GM12878 (cell line): ENCODE measurements at regions not wholly inside any gene's neighbourhood (a gene's known extent, or its start where the extent isn't known, plus 50 kb on each side); places are given as distances from the start of the nearest gene placed in this dataset.

ENCODE experiments used
- ATAC-seq: fragments of 200-7000 bp; cut with Tn5 transposase; 3 replicates; pipeline ENCODE4 v1.9.1; 2020; ENCODE audit warnings: mild to moderate bottlenecking, moderate library complexity
- BruUV-seq: library from RNA; stranded (reverse); fragments of 400-500 nt; replicated peaks from 2 replicates; lab custom pipeline; 2021; lab: Mats Ljungman, UMichigan
- CTCF ChIA-PET: fragments of 300-600 bp; sonication (Branson Sonifier 250); formaldehyde crosslinking; extraction: SDS; loops from one replicate; lab custom pipeline; 2021; ENCODE audit warnings: inconsistent platforms; lab: Yijun Ruan, JAX
- POLR2A ChIA-PET: fragments of 350-600 bp; formaldehyde crosslinking; extraction: SDS; loops from one replicate; lab custom pipeline; 2021; ENCODE audit warnings: inconsistent platforms; lab: Charles Lee
- RAD21 ChIA-PET: fragments of 300-600 bp; sonication (Branson Sonifier 250); formaldehyde crosslinking; loops from one replicate; lab custom pipeline; 2023; ENCODE audit warnings: antibody characterized with exemption; ENCODE audit not compliant: unreplicated experiment; lab: Charles Lee
- SMC1A ChIA-PET: fragments of 300-600 bp; sonication (Branson Sonifier 250); formaldehyde crosslinking; loops from one replicate; lab custom pipeline; 2023; ENCODE audit not compliant: unreplicated experiment, uncharacterized antibody; lab: Charles Lee
- DNase-seq: peaks from one replicate; pipeline ENCODE4 v3.0.0-alpha.2; 2011; ENCODE audit warnings: low read depth, low spot score
- FAIRE-seq: peaks from 3 replicates; lab custom pipeline; 2011; peaks lifted over from hg19 to GRCh38; lab: Jason Lieb, UNC
- H2AFZ ChIP-seq: 2 replicates; pipeline ENCODE4 v1.6.0; 2011; ENCODE audit warnings: low read depth, low read length, control low read depth; ENCODE audit not compliant: control insufficient read depth
- H3K27ac ChIP-seq: 2 replicates; pipeline ENCODE4 v1.5.1; 2011; ENCODE audit warnings: control low read depth; ENCODE audit not compliant: control insufficient read depth, insufficient read depth
- H3K27me3 ChIP-seq, 2 experiments: replicated peaks in 1 of 2; 2 replicates each; pipeline versions ENCODE4 v1.6.0 to v1.6.1; 2011; ENCODE audit warnings: low read length in 1 of 2; ENCODE audit not compliant: control insufficient read depth in 2 of 2, insufficient read depth in 2 of 2
- H3K36me3 ChIP-seq, 2 experiments: 2 replicates each; pipeline ENCODE4 v1.5.1; 2011; ENCODE audit warnings: low read length in 1 of 2; ENCODE audit not compliant: control insufficient read depth in 2 of 2, insufficient read depth in 2 of 2
- H3K4me1 ChIP-seq: 2 replicates; pipeline ENCODE4 v1.6.1; 2011; ENCODE audit warnings: mild to moderate bottlenecking, low read length, moderate library complexity, mixed read lengths; ENCODE audit not compliant: control insufficient read depth, insufficient read depth
- H3K4me2 ChIP-seq: 2 replicates; pipeline ENCODE4 v1.6.0; 2011; ENCODE audit warnings: control low read depth; ENCODE audit not compliant: control insufficient read depth, insufficient read depth
- H3K4me3 ChIP-seq: fragments of 200-600 bp; sonication (generic); 2 replicates; pipeline ENCODE4 v1.5.1; 2016
- H3K79me2 ChIP-seq: 2 replicates; pipeline ENCODE4 v1.6.0; 2011; ENCODE audit warnings: low read length; ENCODE audit not compliant: control insufficient read depth, insufficient read depth
- H3K9ac ChIP-seq: 2 replicates; pipeline ENCODE4 v1.8.0; 2011; ENCODE audit warnings: low read length, control low read depth, mixed read lengths; ENCODE audit not compliant: control insufficient read depth, insufficient read depth
- H3K9me3 ChIP-seq: replicated peaks from 3 replicates; pipeline ENCODE4 v1.5.1; 2011; ENCODE audit warnings: mild to moderate bottlenecking, low read length; ENCODE audit not compliant: control insufficient read depth, insufficient read depth
- H4K20me1 ChIP-seq: 2 replicates; pipeline ENCODE4 v1.6.0; 2011; ENCODE audit not compliant: control insufficient read depth, insufficient read depth
- EGR1 ChIP-seq, 2 experiments: IDR thresholded peaks; 1 replicate in 1 of 2; 2 replicates in 1 of 2; pipeline ENCODE4 v1.6.1; 2011 to 2012; ENCODE audit warnings: low read depth in 2 of 2, low read length in 2 of 2, borderline replicate concordance in 1 of 2, mild to moderate bottlenecking in 1 of 2, moderate library complexity in 1 of 2
- EP300 ChIP-seq, 2 experiments: fragments of 150-350 bp in 1 of 2; IDR thresholded peaks; 2 replicates each; pipeline ENCODE4 v1.6.1; 2011 to 2012; ENCODE audit warnings: low read depth in 2 of 2, low read length in 2 of 2, borderline replicate concordance in 1 of 2, improper control_type of control experiment in 1 of 2, inconsistent platforms in 1 of 2; ENCODE audit not compliant: control insufficient read depth in 1 of 2
- FOXM1 ChIP-seq: IDR thresholded peaks from 2 replicates; pipeline ENCODE4 v1.6.1; 2012; ENCODE audit warnings: low read depth, mild to moderate bottlenecking, inconsistent platforms, low read length, moderate library complexity
- MYB ChIP-seq: fragments of 150-350 bp; IDR thresholded peaks from 2 replicates; pipeline ENCODE4 v1.6.1; 2014; ENCODE audit warnings: mild to moderate bottlenecking, low read depth, low read length, borderline replicate concordance
- NBN ChIP-seq: fragments of 450-650 bp; IDR thresholded peaks from 2 replicates; pipeline ENCODE4 v1.6.1; 2016
- RUNX3 ChIP-seq: IDR thresholded peaks from 2 replicates; pipeline ENCODE4 v1.6.1; 2012; ENCODE audit warnings: low read length, inconsistent platforms
- SIX5 ChIP-seq: IDR thresholded peaks from 2 replicates; pipeline ENCODE4 v1.6.1; 2011; ENCODE audit warnings: mild to moderate bottlenecking, low read depth, low read length, moderate library complexity; ENCODE audit not compliant: severe bottlenecking
- TBL1XR1 ChIP-seq: IDR thresholded peaks from 2 replicates; pipeline ENCODE4 v1.6.1; 2012; ENCODE audit warnings: low read depth, low read length, improper control_type of control experiment
- ZNF24 ChIP-seq: fragments of 450-650 bp; IDR thresholded peaks from 2 replicates; pipeline ENCODE4 v1.6.1; 2017; ENCODE audit warnings: antibody characterized with exemption, mild to moderate bottlenecking
- WGBS: methylation state at CpG from one replicate; pipeline ENCODE4 v1.1.6; 2016; ENCODE audit warnings: low lambda C conversion rate; ENCODE audit not compliant: insufficient replicate concordance, insufficient coverage; ENCODE audit errors: missing lambda C conversion rate; 5-methylcytosine and 5-hydroxymethylcytosine counted together
- in situ Hi-C: fragments of 300-500 bp; cut with MboI; formaldehyde crosslinking; loops from 9 replicates; pipeline ENCODE4 v1.14.3; 2018; ENCODE audit warnings: mixed read lengths
- intact Hi-C: fragments of 100-400 bp; cut with micrococcal nuclease; formaldehyde crosslinking; loops from one replicate; pipeline ENCODE4 v1.14.2; 2022; ENCODE audit not compliant: unreplicated experiment

DNA sequence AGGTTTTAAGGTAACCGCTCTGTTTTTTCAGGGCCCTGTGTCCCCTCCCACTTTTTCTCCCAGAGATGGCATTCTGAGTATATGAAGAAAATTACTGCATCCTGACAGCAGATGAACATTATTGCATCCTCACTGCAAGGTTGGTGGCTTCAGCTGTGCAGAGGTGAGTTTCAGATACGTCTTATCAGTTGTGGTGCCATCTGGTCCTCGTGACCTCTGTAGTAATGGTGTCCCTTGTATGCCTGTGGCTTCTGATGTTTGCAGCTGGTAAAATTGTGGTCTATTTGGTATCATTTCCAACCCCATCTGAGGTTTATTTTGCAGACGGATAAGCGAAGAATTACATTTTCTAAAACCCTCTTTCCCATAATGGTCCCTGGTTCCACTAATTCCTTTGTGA is 417.0 kb downstream of the HS3ST3B1 start:
- H4K20me1 ChIP-seq = no peaks in the 10 kb centered on the region
- TF ChIP-seq ZNF24 (no peak), EGR1 (IDR thresholded peaks at IDR 0.05; ENCODE audit: borderline replicate concordance in 1 of 2, low read depth in 2 of 2, low read length in 2 of 2) (no peak), FOXM1 (no peak), NBN (no peak), SIX5 (no peak)
- TF ChIP-seq, all 136 proteins: peak for 0
- intact Hi-C loops (no loop called here), in situ Hi-C loops (no loop called here)
- Histone ChIP-seq H3K36me3 (no peaks in the 10 kb centered on the region), H2AFZ (no peak overlapping the region), H3K79me2 (no peaks in the 10 kb centered on the region), H3K27me3 (no peaks in the 10 kb centered on the region), H3K4me1 (no peaks in the 10 kb centered on the region), H3K9me3 (no peaks in the 10 kb centered on the region), H3K27ac (no peak overlapping the region), H3K9ac (no peak overlapping the region), H3K4me2 (no peak overlapping the region), H3K4me3 (no peak overlapping the region)
- FAIRE-seq (no peak), DNase-seq (no peak), ATAC-seq (no peak)
- POLR2A ChIA-PET = no interaction called here
- no TSS peak for BruUV-seq
- SMC1A ChIA-PET = no interaction called here
- CTCF ChIA-PET = no interaction called here
- WGBS = 23% methylated on average over 5 of the region's 5 CpGs
- RAD21 ChIA-PET = no interaction called here

DNA sequence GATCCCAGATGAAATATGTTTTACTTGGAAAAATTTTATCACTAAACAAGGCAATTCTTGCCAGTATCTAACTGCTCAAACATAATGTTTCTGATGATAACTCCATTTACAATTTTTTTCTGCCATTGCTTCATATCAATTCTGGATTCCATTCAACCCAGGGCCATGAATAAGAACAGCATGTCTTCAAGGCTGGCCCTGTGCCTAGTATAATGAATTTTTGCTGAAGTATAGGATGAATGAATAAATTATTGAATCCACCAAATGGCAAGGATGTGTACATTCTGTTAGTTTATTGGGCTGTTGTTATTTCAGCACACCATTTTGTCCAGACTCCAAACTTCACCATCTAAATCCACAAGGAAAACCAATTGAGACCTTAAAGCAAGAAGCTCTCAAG is 414.7 kb downstream of the HS3ST3B1 start:
- RAD21 ChIA-PET = no interaction called here
- no TSS peak for BruUV-seq
- Histone ChIP-seq H3K36me3 (no peaks in the 10 kb centered on the region), H3K9ac (no peak overlapping the region), H2AFZ (no peak overlapping the region), H3K9me3 (no peaks in the 10 kb centered on the region), H3K27me3 (no peaks in the 10 kb centered on the region), H3K27ac (no peak overlapping the region), H3K79me2 (no peaks in the 10 kb centered on the region), H4K20me1 (no peaks in the 10 kb centered on the region), H3K4me1 (no peaks in the 10 kb centered on the region), H3K4me3 (no peak overlapping the region), H3K4me2 (no peak overlapping the region)
- SMC1A ChIA-PET = no interaction called here
- CTCF ChIA-PET = no interaction called here
- ATAC-seq (no peak), FAIRE-seq (no peak), DNase-seq (no peak)
- intact Hi-C loops (no loop called here), in situ Hi-C loops (no loop called here)
- POLR2A ChIA-PET = no interaction called here
- TF ChIP-seq RUNX3 (no peak), TBL1XR1 (no peak), EP300 (IDR thresholded peaks at IDR 0.05; ENCODE audit: borderline replicate concordance in 1 of 2, control insufficient read depth in 1 of 2, low read depth in 2 of 2, low read length in 2 of 2) (no peak), MYB (no peak)
